ENCODE measurements at regions not wholly inside any gene's neighbourhood (a gene's known extent, or its start where the extent isn't known, plus 50 kb on each side); places are given as distances from the start of the nearest gene placed in this dataset.
"Not testable (repeated sequence)": the region's sequence is repeated elsewhere in the genome, so short reads cannot be mapped to it uniquely, and the experiment has no call there.

GRCh38 chr10:53682885-53683284 lies 910.3 kb upstream of the MBL2 start:
- DNase-seq (ENCODE audit: low read depth, low spot score) = no peak
- Histone ChIP-seq H3K9me3 (ENCODE audit: low read depth, low read length) (no peaks in the 10 kb centered on the region), H3K36me3 (ENCODE audit: insufficient read depth, low read length) (no peaks in the 10 kb centered on the region), H3K27ac (no peak overlapping the region), H3K9ac (ENCODE audit: insufficient read length) (no peak overlapping the region), H3K4me3 (no peak overlapping the region)
- TF ChIP-seq EZH2 (IDR thresholded peaks at IDR 0.05) (no peak), FOXP2 (optimal IDR thresholded peaks at IDR 0.05; ENCODE audit: control extremely low read depth, extremely low read length, insufficient read depth) (no peak)

- DNase-seq (ENCODE audit: low read depth, low spot score) = no peak
- Histone ChIP-seq H3K9me3 (ENCODE audit: low read depth, low read length) (no peaks in the 10 kb centered on the region), H3K4me3 (no peak overlapping the region), H3K27ac (no peak overlapping the region), H3K9ac (ENCODE audit: insufficient read length) (no peak overlapping the region), H3K36me3 (ENCODE audit: insufficient read depth, low read length) (no peaks in the 10 kb centered on the region)
- TF ChIP-seq POLR2AphosphoS5 (IDR thresholded peaks at IDR 0.05; ENCODE audit: borderline replicate concordance, low read depth, low read length) (no peak), FOXP2 (optimal IDR thresholded peaks at IDR 0.05; ENCODE audit: control extremely low read depth, extremely low read length, insufficient read depth) (no peak), EZH2 (IDR thresholded peaks at IDR 0.05) (no peak)
Observed at GRCh38 chr10:53682458-53682857, 909.9 kb upstream of the MBL2 start.

- H3K36me3 ChIP-seq (ENCODE audit: insufficient read depth, low read length) = no peaks in the 10 kb centered on the region
- H3K9me3 ChIP-seq (ENCODE audit: low read depth, low read length) = no peaks in the 10 kb centered on the region
- TF ChIP-seq POLR2AphosphoS5 (IDR thresholded peaks at IDR 0.05; ENCODE audit: borderline replicate concordance, low read depth, low read length) = no peak
- TF ChIP-seq FOXP2 (optimal IDR thresholded peaks at IDR 0.05; ENCODE audit: control extremely low read depth, extremely low read length, insufficient read depth) = no peak
- no peak for TF ChIP-seq EZH2 (IDR thresholded peaks at IDR 0.05)
- DNase-seq (ENCODE audit: low read depth, low spot score) = no peak
- no peak overlapping the region for H3K9ac ChIP-seq (ENCODE audit: insufficient read length)
- no peak overlapping the region for H3K27ac ChIP-seq
- no peak overlapping the region for H3K4me3 ChIP-seq
Observed at GRCh38 chr10:53679666-53680065, 907.1 kb upstream of the MBL2 start.

GRCh38 chr10:53675177-53675576 lies 902.6 kb upstream of the MBL2 start:
- DNase-seq (ENCODE audit: low read depth, low spot score) = no peak
- no peak overlapping the region for H3K9ac ChIP-seq (ENCODE audit: insufficient read length)
- H3K4me3 ChIP-seq = no peak overlapping the region
- H3K9me3 ChIP-seq (ENCODE audit: low read depth, low read length) = no peaks in the 10 kb centered on the region
- H3K27ac ChIP-seq = no peak overlapping the region
- no peaks in the 10 kb centered on the region for H3K36me3 ChIP-seq (ENCODE audit: insufficient read depth, low read length)
- no peak for TF ChIP-seq EZH2 (IDR thresholded peaks at IDR 0.05)

GRCh38 chr10:53667063-53667462 lies 894.5 kb upstream of the MBL2 start:
- TF ChIP-seq FOXP2 (optimal IDR thresholded peaks at IDR 0.05; ENCODE audit: control extremely low read depth, extremely low read length, insufficient read depth) (no peak), EZH2 (IDR thresholded peaks at IDR 0.05) (no peak), POLR2AphosphoS5 (IDR thresholded peaks at IDR 0.05; ENCODE audit: borderline replicate concordance, low read depth, low read length) (no peak)
- H3K9me3 ChIP-seq (ENCODE audit: low read depth, low read length) = no peaks in the 10 kb centered on the region
- no peak for DNase-seq (ENCODE audit: low read depth, low spot score)
- no peak overlapping the region for H3K4me3 ChIP-seq
- no peak overlapping the region for H3K9ac ChIP-seq (ENCODE audit: insufficient read length)
- H3K36me3 ChIP-seq (ENCODE audit: insufficient read depth, low read length) = no peaks in the 10 kb centered on the region
- no peak overlapping the region for H3K27ac ChIP-seq

- Histone ChIP-seq H3K4me3 (peak overlapping the region; percentile 33; the same call in 1 of the 2 replicates), H3K9me3 (ENCODE audit: low read depth, low read length) (no peaks in the 10 kb centered on the region), H3K9ac (ENCODE audit: insufficient read length) (no peak overlapping the region), H3K36me3 (ENCODE audit: insufficient read depth, low read length) (no peaks in the 10 kb centered on the region), H3K27ac (no peak overlapping the region)
- TF ChIP-seq FOXP2 (optimal IDR thresholded peaks at IDR 0.05; ENCODE audit: control extremely low read depth, extremely low read length, insufficient read depth) = no peak
- no peak for TF ChIP-seq EZH2 (IDR thresholded peaks at IDR 0.05)
- no peak for TF ChIP-seq POLR2AphosphoS5 (IDR thresholded peaks at IDR 0.05; ENCODE audit: borderline replicate concordance, low read depth, low read length)
- no peak for DNase-seq (ENCODE audit: low read depth, low spot score)
Observed at GRCh38 chr10:53664282-53665019, 891.9 kb upstream of the MBL2 start.

GRCh38 chr10:53650794-53651193 lies 878.2 kb upstream of the MBL2 start:
- H3K27ac ChIP-seq = no peak overlapping the region
- H3K9me3 ChIP-seq (ENCODE audit: low read depth, low read length) = no peaks in the 10 kb centered on the region
- no peak overlapping the region for H3K4me3 ChIP-seq
- no peaks in the 10 kb centered on the region for H3K36me3 ChIP-seq (ENCODE audit: insufficient read depth, low read length)
- TF ChIP-seq FOXP2 (optimal IDR thresholded peaks at IDR 0.05; ENCODE audit: control extremely low read depth, extremely low read length, insufficient read depth) = no peak
- TF ChIP-seq POLR2AphosphoS5 (IDR thresholded peaks at IDR 0.05; ENCODE audit: borderline replicate concordance, low read depth, low read length) = no peak
- TF ChIP-seq EZH2 (IDR thresholded peaks at IDR 0.05) = no peak
- no peak for DNase-seq (ENCODE audit: low read depth, low spot score)
- H3K9ac ChIP-seq (ENCODE audit: insufficient read length) = no peak overlapping the region

GRCh38 chr10:53647221-53647620 lies 874.6 kb upstream of the MBL2 start:
- not testable (repeated sequence) for H3K27ac ChIP-seq; H3K4me3 ChIP-seq; H3K9ac ChIP-seq (ENCODE audit: insufficient read length); DNase-seq (ENCODE audit: low read depth, low spot score); H3K36me3 ChIP-seq (ENCODE audit: insufficient read depth, low read length); H3K9me3 ChIP-seq (ENCODE audit: low read depth, low read length)

- Histone ChIP-seq H3K4me3 (no peak overlapping the region), H3K9ac (ENCODE audit: insufficient read length) (no peak overlapping the region), H3K27ac (no peak overlapping the region), H3K9me3 (ENCODE audit: low read depth, low read length) (no peaks in the 10 kb centered on the region), H3K36me3 (ENCODE audit: insufficient read depth, low read length) (no peaks in the 10 kb centered on the region)
- DNase-seq (ENCODE audit: low read depth, low spot score) = no peak
- TF ChIP-seq FOXP2 (optimal IDR thresholded peaks at IDR 0.05; ENCODE audit: control extremely low read depth, extremely low read length, insufficient read depth) (no peak), POLR2AphosphoS5 (IDR thresholded peaks at IDR 0.05; ENCODE audit: borderline replicate concordance, low read depth, low read length) (no peak), EZH2 (IDR thresholded peaks at IDR 0.05) (no peak)
Observed at GRCh38 chr10:53646525-53646924, 873.9 kb upstream of the MBL2 start.

Measured in SK-N-MC (cell line).